GM23248 (cell line): ENCODE measurements at regions not wholly inside any gene's neighbourhood (a gene's known extent, or its start where the extent isn't known, plus 50 kb on each side); places are given as distances from the start of the nearest gene placed in this dataset.

Experiments used
- DNase-seq: peaks from one replicate; pipeline ENCODE4 v3.0.0-alpha.2; 2015
- H2AFZ ChIP-seq: fragments of 200-600 bp; sonication (generic); 2 replicates; pipeline ENCODE4 v1.6.1; 2016; ENCODE audit warnings: antibody characterized with exemption
- H3F3A ChIP-seq: fragments of 200-600 bp; sonication (generic); 2 replicates; pipeline ENCODE4 v1.6.1; 2016; ENCODE audit warnings: mild to moderate bottlenecking, antibody characterized with exemption, mixed run types; ENCODE audit not compliant: insufficient read depth
- H3K27ac ChIP-seq: fragments of 200-600 bp; sonication (generic); 2 replicates; pipeline ENCODE4 v1.5.1; 2016; ENCODE audit warnings: mild to moderate bottlenecking
- H3K27me3 ChIP-seq: fragments of 200-600 bp; sonication (generic); replicated peaks from 2 replicates; pipeline ENCODE4 v1.6.1; 2016; ENCODE audit warnings: mild to moderate bottlenecking; ENCODE audit not compliant: insufficient read depth
- H3K36me3 ChIP-seq: fragments of 200-600 bp; sonication (generic); 2 replicates; pipeline ENCODE4 v1.6.1; 2016; ENCODE audit warnings: low read depth, mild to moderate bottlenecking
- H3K4me1 ChIP-seq: fragments of 200-600 bp; sonication (generic); 2 replicates; pipeline ENCODE4 v1.6.1; 2016; ENCODE audit warnings: mild to moderate bottlenecking; ENCODE audit not compliant: insufficient read depth
- H3K4me2 ChIP-seq: fragments of 200-600 bp; sonication (generic); one replicate; pipeline ENCODE4 v1.6.1; 2016; ENCODE audit warnings: mild to moderate bottlenecking; ENCODE audit not compliant: unreplicated experiment
- H3K4me3 ChIP-seq: fragments of 200-600 bp; sonication (generic); 2 replicates; pipeline ENCODE4 v1.5.1; 2016; ENCODE audit warnings: mild to moderate bottlenecking
- H3K79me2 ChIP-seq: fragments of 200-600 bp; sonication (generic); 2 replicates; pipeline ENCODE4 v1.6.1; 2016; ENCODE audit warnings: mild to moderate bottlenecking; ENCODE audit not compliant: insufficient read depth
- H3K9ac ChIP-seq: fragments of 200-600 bp; sonication (generic); 2 replicates; pipeline ENCODE4 v1.6.1; 2016; ENCODE audit warnings: mild to moderate bottlenecking
- H3K9me2 ChIP-seq: fragments of 200-600 bp; sonication (generic); 2 replicates; pipeline ENCODE4 v1.6.1; 2016; ENCODE audit warnings: mixed run types, mild to moderate bottlenecking, moderate library complexity; ENCODE audit not compliant: insufficient read depth
- H3K9me3 ChIP-seq: fragments of 200-600 bp; sonication (generic); one replicate; pipeline ENCODE4 v1.6.1; 2017; ENCODE audit warnings: low read depth
- H4K20me1 ChIP-seq: fragments of 200-600 bp; sonication (generic); 2 replicates; pipeline ENCODE4 v1.6.0; 2016; ENCODE audit not compliant: insufficient read depth
- EZH2 ChIP-seq: fragments of 200-600 bp; sonication (generic); IDR thresholded peaks from 2 replicates; pipeline ENCODE4 v1.6.1; 2018; ENCODE audit warnings: antibody characterized with exemption, mild to moderate bottlenecking; ENCODE audit not compliant: insufficient read depth, poor library complexity, severe bottlenecking
- EZH2phosphoT487 ChIP-seq: fragments of 200-600 bp; sonication (generic); IDR thresholded peaks from 2 replicates; pipeline ENCODE4 v1.6.1; 2018; ENCODE audit warnings: antibody characterized with exemption, moderate library complexity, mild to moderate bottlenecking, low read depth; ENCODE audit not compliant: insufficient read depth
- WGBS, 2 experiments: methylation state at CpG; one replicate each; pipeline ENCODE4 v1.1.6; 2015 to 2017; ENCODE audit warnings: low lambda C conversion rate in 2 of 2, low coverage in 1 of 2; ENCODE audit errors: missing lambda C conversion rate in 2 of 2; 5-methylcytosine and 5-hydroxymethylcytosine counted together
- in situ Hi-C: fragments of 300-500 bp; cut with MboI; formaldehyde crosslinking; loops from 2 replicates; pipeline ENCODE4 v1.15.0; 2020

DNA sequence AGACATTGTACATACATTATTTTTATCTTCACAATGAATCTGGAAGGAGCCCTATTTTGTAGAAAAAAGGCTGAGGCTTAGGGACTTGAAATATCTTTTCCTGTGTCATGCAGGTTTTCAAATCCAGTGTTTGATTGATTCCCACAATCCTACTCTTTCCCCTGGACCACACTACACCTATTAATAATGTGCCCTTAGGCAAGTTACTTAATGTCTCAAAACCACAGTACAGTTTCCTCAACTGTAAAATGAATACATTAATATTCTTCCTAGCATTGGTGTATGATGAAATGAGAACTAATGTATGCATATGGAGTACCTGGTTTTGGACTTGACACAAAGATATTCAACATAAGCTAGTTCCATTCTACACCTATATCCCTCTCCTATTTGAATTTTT, 313.3 kb upstream of the SP8 start:
- no peaks in the 10 kb centered on the region for H4K20me1 ChIP-seq
- no peak overlapping the region for H3K4me3 ChIP-seq

DNA sequence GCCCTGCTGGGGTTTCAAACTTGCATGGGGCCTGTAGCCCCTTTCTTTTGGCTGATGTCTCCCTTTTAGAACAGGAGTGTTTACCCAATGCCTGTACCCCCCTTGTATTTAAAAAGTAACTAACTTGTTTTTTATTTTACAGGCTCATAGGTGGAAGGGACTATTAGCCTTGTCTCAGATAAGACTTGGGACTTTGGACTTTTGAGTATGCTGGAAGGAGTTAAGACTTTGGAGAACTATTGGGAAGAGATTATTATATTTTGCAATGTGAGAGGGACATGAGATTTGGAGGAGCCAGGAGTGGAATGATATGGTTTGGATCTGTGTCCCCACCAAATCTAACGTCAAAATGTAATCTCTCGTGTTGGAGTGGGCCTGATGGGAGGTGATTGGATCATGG, 314.9 kb upstream of the SP8 start:
- no peak overlapping the region for H3K4me3 ChIP-seq
- no peaks in the 10 kb centered on the region for H3K9me2 ChIP-seq
- no peaks in the 10 kb centered on the region for H4K20me1 ChIP-seq
- no peaks in the 10 kb centered on the region for H3F3A ChIP-seq
- H3K79me2 ChIP-seq, result no peaks in the 10 kb centered on the region
- H3K27me3 ChIP-seq, result no peaks in the 10 kb centered on the region
- TF ChIP-seq EZH2phosphoT487 (no peak), EZH2 (no peak)
- DNase-seq, result no peak
- H3K27ac ChIP-seq, result no peak overlapping the region
- no peak overlapping the region for H2AFZ ChIP-seq
- no peaks in the 10 kb centered on the region for H3K4me1 ChIP-seq
- in situ Hi-C loops, result no loop called here
- H3K36me3 ChIP-seq, result no peaks in the 10 kb centered on the region
- H3K9me3 ChIP-seq, result no peaks in the 10 kb centered on the region
- 19 to 28% methylated on average over 2 of the region's 2 CpGs for WGBS, 2 experiments
- no peak overlapping the region for H3K9ac ChIP-seq
- no peak overlapping the region for H3K4me2 ChIP-seq

More for the DNA sequence above, 313.3 kb upstream of the SP8 start:
- H3K36me3 ChIP-seq, result no peaks in the 10 kb centered on the region
- in situ Hi-C loops, result no loop called here
- no peaks in the 10 kb centered on the region for H3K4me1 ChIP-seq
- H3K9me3 ChIP-seq, result no peaks in the 10 kb centered on the region
- DNase-seq, result no peak
- H2AFZ ChIP-seq, result no peak overlapping the region
- no peak overlapping the region for H3K27ac ChIP-seq
- no peaks in the 10 kb centered on the region for H3K27me3 ChIP-seq
- H3K9ac ChIP-seq, result no peak overlapping the region
- no peaks in the 10 kb centered on the region for H3F3A ChIP-seq
- H3K79me2 ChIP-seq, result no peaks in the 10 kb centered on the region
- H3K4me2 ChIP-seq, result no peak overlapping the region
- no peaks in the 10 kb centered on the region for H3K9me2 ChIP-seq
- TF ChIP-seq EZH2phosphoT487, result no peak
- no peak for TF ChIP-seq EZH2

DNA sequence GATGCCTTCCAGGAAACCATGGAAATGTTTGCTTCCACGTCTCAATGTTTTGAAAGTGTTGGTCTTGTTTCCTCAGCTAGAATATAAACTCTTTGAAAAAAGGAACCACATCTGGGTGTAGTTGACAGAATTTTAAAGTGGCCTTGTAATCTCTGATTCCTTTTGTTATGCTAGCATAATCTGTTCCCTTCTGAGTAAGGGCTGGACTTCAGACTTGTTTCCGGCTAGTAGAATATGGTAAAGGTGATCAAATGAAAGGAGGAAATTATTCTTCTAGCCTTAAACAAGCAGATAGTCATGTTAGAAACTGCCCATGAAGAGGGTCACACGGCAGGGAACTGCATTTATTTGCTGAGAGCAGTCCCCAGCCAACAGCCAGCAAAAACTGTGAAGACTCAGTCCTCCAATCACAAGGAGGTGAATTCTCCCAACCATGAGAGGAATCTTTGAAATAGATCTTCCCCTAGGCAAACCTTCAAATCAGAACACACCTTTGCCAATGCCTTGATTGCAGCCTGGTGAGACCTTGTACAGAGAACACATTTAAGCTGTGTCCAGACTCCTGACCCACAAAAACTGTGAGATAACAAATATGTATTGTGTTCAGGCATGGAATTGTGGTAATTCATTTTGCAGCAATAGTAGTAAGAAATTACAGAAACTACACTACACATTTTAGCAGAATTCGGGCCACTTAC, 316.9 kb upstream of the SP8 start:
- H3K4me2 ChIP-seq, result no peak overlapping the region
- no peak for TF ChIP-seq EZH2
- no peak for TF ChIP-seq EZH2phosphoT487
- no peak overlapping the region for H3K27ac ChIP-seq
- no peaks in the 10 kb centered on the region for H3K4me1 ChIP-seq
- no peaks in the 10 kb centered on the region for H3K9me2 ChIP-seq
- no peak for DNase-seq
- no peaks in the 10 kb centered on the region for H3K9me3 ChIP-seq
- H3K79me2 ChIP-seq, result no peaks in the 10 kb centered on the region
- no peak overlapping the region for H2AFZ ChIP-seq
- H3F3A ChIP-seq, result no peaks in the 10 kb centered on the region
- 9% methylated on average over 4 of the region's 4 CpGs for WGBS, 2 experiments
- no peaks in the 10 kb centered on the region for H3K27me3 ChIP-seq
- no peak overlapping the region for H3K9ac ChIP-seq
- H3K36me3 ChIP-seq, result no peaks in the 10 kb centered on the region
- in situ Hi-C loops, result no loop called here
- no peaks in the 10 kb centered on the region for H4K20me1 ChIP-seq
- no peak overlapping the region for H3K4me3 ChIP-seq

DNA sequence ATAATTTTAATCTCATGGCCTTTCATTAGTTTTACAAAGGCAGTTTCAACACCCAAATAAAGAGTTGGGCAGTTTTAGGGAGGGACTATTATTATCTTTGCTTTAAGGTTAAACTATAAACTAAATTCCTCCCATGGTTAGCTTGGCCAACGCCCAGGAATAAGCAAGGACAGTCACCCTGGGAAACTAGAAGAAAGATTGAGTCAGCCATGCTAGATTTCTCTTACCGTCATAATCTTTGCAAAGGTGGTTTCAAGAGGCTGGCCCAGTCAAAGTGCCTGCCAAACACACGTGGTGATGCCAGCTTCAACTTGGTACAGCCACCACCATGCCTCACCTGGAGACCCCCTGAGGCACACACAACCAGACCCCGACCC, 317.4 kb upstream of the SP8 start:
- no peaks in the 10 kb centered on the region for H3K9me3 ChIP-seq
- H3K4me2 ChIP-seq, result no peak overlapping the region
- no peak overlapping the region for H2AFZ ChIP-seq
- no peak overlapping the region for H3K4me3 ChIP-seq
- WGBS, 2 experiments, result 13 to 15% methylated on average over 4 of the region's 4 CpGs
- no peaks in the 10 kb centered on the region for H3K4me1 ChIP-seq
- TF ChIP-seq EZH2phosphoT487, result no peak
- TF ChIP-seq EZH2, result no peak
- no peaks in the 10 kb centered on the region for H3K9me2 ChIP-seq
- H3K9ac ChIP-seq, result no peak overlapping the region
- no peak overlapping the region for H3K27ac ChIP-seq
- in situ Hi-C loops, result no loop called here
- no peaks in the 10 kb centered on the region for H3K27me3 ChIP-seq
- H3K79me2 ChIP-seq, result no peaks in the 10 kb centered on the region
- no peak for DNase-seq
- no peaks in the 10 kb centered on the region for H3K36me3 ChIP-seq
- no peaks in the 10 kb centered on the region for H4K20me1 ChIP-seq
- no peaks in the 10 kb centered on the region for H3F3A ChIP-seq

DNA sequence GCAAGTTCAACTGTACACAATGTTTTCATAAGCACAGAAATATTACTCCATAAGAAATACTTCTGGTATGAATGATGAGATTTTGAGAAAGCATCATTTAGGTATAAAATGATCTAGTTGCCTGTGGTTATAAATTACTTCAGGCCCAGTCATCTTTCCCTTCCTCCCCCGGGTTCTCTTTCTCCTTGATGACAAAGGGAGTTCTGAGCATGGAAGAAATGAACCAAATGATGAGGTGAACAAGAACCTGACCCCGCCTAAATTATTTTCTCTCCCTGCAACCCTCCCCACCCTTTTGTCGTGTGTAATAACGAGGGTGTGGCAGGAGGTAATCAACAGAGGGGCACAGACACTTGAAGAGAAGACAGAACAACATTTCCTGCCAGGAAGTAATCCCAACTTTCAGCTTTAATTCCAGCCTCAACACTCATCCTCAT, 319.6 kb upstream of the SP8 start:
- DNase-seq, result no peak
- in situ Hi-C loops, result no loop called here

More for the DNA sequence above, 319.6 kb upstream of the SP8 start:
- no peak overlapping the region for H2AFZ ChIP-seq
- 11 to 14% methylated on average over 4 of the region's 4 CpGs for WGBS, 2 experiments
- H3K27ac ChIP-seq, result no peak overlapping the region
- H3K4me2 ChIP-seq, result no peak overlapping the region
- no peak overlapping the region for H3K4me3 ChIP-seq
- no peaks in the 10 kb centered on the region for H3K36me3 ChIP-seq
- H3K79me2 ChIP-seq, result no peaks in the 10 kb centered on the region
- H3F3A ChIP-seq, result no peaks in the 10 kb centered on the region
- no peaks in the 10 kb centered on the region for H3K27me3 ChIP-seq
- H3K9me2 ChIP-seq, result no peaks in the 10 kb centered on the region
- no peaks in the 10 kb centered on the region for H4K20me1 ChIP-seq
- no peaks in the 10 kb centered on the region for H3K9me3 ChIP-seq
- H3K4me1 ChIP-seq, result no peaks in the 10 kb centered on the region
- no peak for TF ChIP-seq EZH2
- TF ChIP-seq EZH2phosphoT487, result no peak
- H3K9ac ChIP-seq, result no peak overlapping the region
